H1 (cell line): ENCODE measurements at regions not wholly inside any gene's neighbourhood (a gene's known extent, or its start where the extent isn't known, plus 50 kb on each side); places are given as distances from the start of the nearest gene placed in this dataset.

ENCODE experiments used
- CTCF ChIA-PET: fragments of 300-600 bp; sonication (Branson Sonifier 250); formaldehyde crosslinking; loops from one replicate; lab custom pipeline; 2021; ENCODE audit not compliant: partially characterized antibody; lab: Charles Lee
- POLR2A ChIA-PET: fragments of 300-600 bp; sonication (Branson Sonifier 250); formaldehyde crosslinking; loops from one replicate; lab custom pipeline; 2021; ENCODE audit warnings: inconsistent platforms; ENCODE audit not compliant: partially characterized antibody; lab: Charles Lee
- DNase-seq, 2 experiments: peaks; one replicate each; pipeline versions ENCODE4 v3.0.0 to v3.0.0-alpha.2; 2010 to 2022; ENCODE audit warnings: low spot score in 2 of 2, low read depth in 1 of 2, mixed read lengths in 1 of 2
- FAIRE-seq: peaks from 2 replicates; lab custom pipeline; 2011; peaks lifted over from hg19 to GRCh38; lab: Jason Lieb, UNC
- H2AFZ ChIP-seq: 2 replicates; pipeline ENCODE4 v1.8.1; 2012; ENCODE audit warnings: low read length, inconsistent platforms
- H2AK5ac ChIP-seq: 2 replicates; pipeline ENCODE4 v1.6.1; 2013; ENCODE audit warnings: low read depth, low read length
- H2BK120ac ChIP-seq: replicated peaks from 2 replicates; pipeline ENCODE3; 2013; ENCODE audit warnings: low read depth, low read length, inconsistent platforms
- H2BK12ac ChIP-seq: 2 replicates; pipeline ENCODE4 v1.6.1; 2013; ENCODE audit warnings: low read depth, low read length
- H2BK15ac ChIP-seq: 2 replicates; pipeline ENCODE4 v1.6.1; 2013; ENCODE audit warnings: low read length
- H2BK20ac ChIP-seq: 2 replicates; pipeline ENCODE4 v1.6.1; 2013; ENCODE audit warnings: low read length
- H2BK5ac ChIP-seq: 2 replicates; pipeline ENCODE4 v1.6.1; 2013; ENCODE audit warnings: low read depth, low read length
- H3K14ac ChIP-seq: 2 replicates; pipeline ENCODE4 v1.6.1; 2013; ENCODE audit warnings: inconsistent platforms; ENCODE audit not compliant: insufficient read length
- H3K18ac ChIP-seq: 2 replicates; pipeline ENCODE4 v1.6.1; 2013; ENCODE audit warnings: low read length; ENCODE audit errors: extremely low read depth
- H3K23ac ChIP-seq: 2 replicates; pipeline ENCODE4 v1.6.1; 2013; ENCODE audit warnings: inconsistent platforms; ENCODE audit not compliant: insufficient read length
- H3K23me2 ChIP-seq: 2 replicates; pipeline ENCODE4 v1.6.1; 2013; ENCODE audit warnings: low read depth, low read length
- H3K27ac ChIP-seq: 2 replicates; pipeline ENCODE4 v1.6.1; 2011; ENCODE audit warnings: low read depth, low read length, inconsistent platforms
- H3K27me3 ChIP-seq, 4 experiments: replicated peaks in 1 of 4; 1 replicate in 1 of 4; 2 replicates in 3 of 4; pipeline versions ENCODE4 v1.6.1 to v1.8.1; 2011 to 2013; ENCODE audit warnings: low read length in 3 of 4, mild to moderate bottlenecking in 3 of 4, inconsistent platforms in 2 of 4, mixed read lengths in 2 of 4, moderate library complexity in 1 of 4; ENCODE audit not compliant: control insufficient read depth in 3 of 4, insufficient read depth in 3 of 4; ENCODE audit errors: extremely low read depth in 1 of 4
- H3K36me3 ChIP-seq, 4 experiments: 2 replicates each; pipeline versions ENCODE4 v1.6.1 to v1.8.1; 2011 to 2013; ENCODE audit warnings: mild to moderate bottlenecking in 4 of 4, low read length in 3 of 4, moderate library complexity in 2 of 4, control low read depth in 1 of 4, inconsistent platforms in 1 of 4; ENCODE audit not compliant: insufficient read depth in 4 of 4, control insufficient read depth in 2 of 4
- H3K4ac ChIP-seq: replicated peaks from 2 replicates; pipeline ENCODE3; 2013; ENCODE audit warnings: low read length, low read depth, mixed read lengths, inconsistent platforms; ENCODE audit not compliant: insufficient read length
- H3K4me1 ChIP-seq, 4 experiments: replicated peaks in 1 of 4; 1 replicate in 1 of 4; 2 replicates in 3 of 4; pipeline versions ENCODE4 v1.6.1 to v1.8.1; 2011 to 2013; ENCODE audit warnings: low read length in 3 of 4, inconsistent platforms in 2 of 4, mixed read lengths in 1 of 4; ENCODE audit not compliant: insufficient read depth in 4 of 4, control insufficient read depth in 3 of 4
- H3K4me2 ChIP-seq, 2 experiments: 2 replicates each; pipeline versions ENCODE4 v1.6.1 to v1.8.1; 2011 to 2013; ENCODE audit warnings: low read depth in 2 of 2, low read length in 2 of 2, control low read depth in 1 of 2, inconsistent platforms in 1 of 2, mild to moderate bottlenecking in 1 of 2; ENCODE audit not compliant: insufficient read depth in 1 of 2
- H3K4me3 ChIP-seq, 4 experiments: fragments of 200-600, 300-600 bp in 1 of 4; sonication (generic), shearing (Covaris generic), sonication (Bioruptor Twin) in 1 of 4; 2 replicates each; pipeline versions ENCODE4 v1.5.1 to v1.8.1; 2011 to 2016; ENCODE audit warnings: low read length in 4 of 4, low read depth in 3 of 4, control low read depth in 2 of 4, inconsistent platforms in 2 of 4, mild to moderate bottlenecking in 2 of 4, mixed read lengths in 1 of 4, moderate library complexity in 1 of 4; ENCODE audit not compliant: insufficient read depth in 2 of 4; ENCODE audit errors: extremely low read depth in 1 of 4
- H3K56ac ChIP-seq: replicated peaks from 2 replicates; pipeline ENCODE3; 2013; ENCODE audit warnings: low read depth, mild to moderate bottlenecking, mixed read lengths, low read length, inconsistent platforms; ENCODE audit not compliant: insufficient read length
- H3K79me1 ChIP-seq: 2 replicates; pipeline ENCODE4 v1.6.1; 2013; ENCODE audit warnings: low read depth, low read length, control low read depth
- H3K79me2 ChIP-seq, 2 experiments: 2 replicates each; pipeline versions ENCODE4 v1.6.1 to v1.8.1; 2012 to 2013; ENCODE audit warnings: low read length in 2 of 2, mild to moderate bottlenecking in 2 of 2, inconsistent platforms in 1 of 2; ENCODE audit not compliant: insufficient read depth in 2 of 2, control insufficient read depth in 1 of 2
- H3K9ac ChIP-seq, 4 experiments: replicated peaks in 1 of 4; 1 replicate in 1 of 4; 2 replicates in 3 of 4; pipeline versions ENCODE4 v1.6.1 to v1.8.1; 2011 to 2013; ENCODE audit warnings: low read depth in 3 of 4, low read length in 3 of 4, control low read depth in 2 of 4, mild to moderate bottlenecking in 2 of 4, moderate library complexity in 2 of 4, inconsistent platforms in 1 of 4; ENCODE audit errors: extremely low read depth in 1 of 4
- H3K9me3 ChIP-seq, 2 experiments: 2 replicates each; pipeline versions ENCODE4 v1.6.1 to v1.8.1; 2012 to 2013; ENCODE audit warnings: mild to moderate bottlenecking in 2 of 2, moderate library complexity in 2 of 2, control low read depth in 1 of 2, inconsistent platforms in 1 of 2, low read depth in 1 of 2, low read length in 1 of 2, mixed read lengths in 1 of 2; ENCODE audit not compliant: insufficient read depth in 2 of 2
- H4K20me1 ChIP-seq, 2 experiments: replicated peaks in 1 of 2; 2 replicates each; pipeline versions ENCODE3 to v1.8.1; 2011 to 2013; ENCODE audit warnings: inconsistent platforms in 2 of 2, low read length in 2 of 2, mild to moderate bottlenecking in 1 of 2; ENCODE audit not compliant: insufficient read depth in 2 of 2, control insufficient read depth in 1 of 2
- H4K5ac ChIP-seq: 2 replicates; pipeline ENCODE4 v1.6.1; 2013; ENCODE audit warnings: low read length, low read depth, mixed read lengths, inconsistent platforms; ENCODE audit not compliant: insufficient read length
- H4K8ac ChIP-seq: 2 replicates; pipeline ENCODE4 v1.8.0; 2013; ENCODE audit warnings: mild to moderate bottlenecking, moderate library complexity, low read length, inconsistent platforms; ENCODE audit not compliant: insufficient read depth; ENCODE audit errors: extremely low read depth
- H4K91ac ChIP-seq: replicated peaks from 2 replicates; pipeline ENCODE3; 2013; ENCODE audit warnings: low read length, mixed read lengths, inconsistent platforms; ENCODE audit not compliant: insufficient read length
- KDM4A ChIP-seq: IDR thresholded peaks from one replicate; pipeline ENCODE4 v1.7.1; 2012; ENCODE audit warnings: low read depth, mild to moderate bottlenecking, moderate library complexity, low read length, inconsistent platforms; ENCODE audit not compliant: severe bottlenecking
- POLR2A ChIP-seq, 2 experiments: IDR thresholded peaks; 1 replicate in 1 of 2; 2 replicates in 1 of 2; pipeline ENCODE4 v1.6.1; 2011; ENCODE audit warnings: low read depth in 2 of 2, low read length in 2 of 2, mild to moderate bottlenecking in 2 of 2; ENCODE audit errors: control extremely low read depth in 1 of 2
- WGBS, 2 experiments: shearing (Covaris generic) in 1 of 2; methylation state at CpG; one replicate each; pipeline versions ENCODE4 v1.1.6 to v1.1.7; 2013 to 2015; ENCODE audit warnings: low lambda C conversion rate in 2 of 2, mixed read lengths in 2 of 2, inconsistent platforms in 1 of 2, low coverage in 1 of 2, missing lambda C conversion rate in 1 of 2; ENCODE audit not compliant: insufficient replicate concordance in 2 of 2, insufficient coverage in 1 of 2, insufficient read length in 1 of 2; ENCODE audit errors: extremely low coverage in 1 of 2, missing lambda C conversion rate in 1 of 2; 5-methylcytosine and 5-hydroxymethylcytosine counted together

DNA sequence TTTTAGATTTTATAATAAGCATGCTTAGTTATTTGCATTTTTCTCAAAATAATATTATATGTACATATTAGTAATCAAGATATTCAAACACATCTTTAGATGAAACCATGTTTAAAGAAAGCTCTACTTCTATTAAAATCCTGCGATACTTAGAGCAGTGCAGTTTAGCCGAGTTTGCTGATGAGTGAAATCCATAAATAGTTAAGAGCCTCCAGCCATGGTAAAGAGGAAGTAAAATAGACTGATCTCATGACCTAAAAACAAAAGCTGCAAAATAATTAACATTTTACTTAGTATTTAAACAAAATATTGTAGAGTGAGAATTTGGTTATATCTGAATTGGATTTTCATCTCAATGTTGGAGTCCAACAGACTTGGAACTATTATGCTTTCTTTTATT lies 147.4 kb upstream of the NRIP1 start:
- no peak overlapping the region for H3K4me2 ChIP-seq
- H2BK12ac ChIP-seq: no peak overlapping the region
- POLR2A ChIA-PET: no interaction called here
- no peaks in the 10 kb centered on the region for H3K79me2 ChIP-seq
- no peak overlapping the region for H4K8ac ChIP-seq
- H3K36me3 ChIP-seq: no peaks in the 10 kb centered on the region; a peak in 1 of 8 replicates
- DNase-seq (no peak), FAIRE-seq (no peak)
- H3K18ac ChIP-seq: no peak overlapping the region
- no peak overlapping the region for H3K56ac ChIP-seq
- no peak overlapping the region for H3K4ac ChIP-seq
- WGBS, 2 experiments: 95% methylated on average over 2 of the region's 2 CpGs; no CpG with 5 or more reads in 1 of the 2 experiments
- no peak overlapping the region for H2AFZ ChIP-seq
- H2AK5ac ChIP-seq: no peak overlapping the region
- H3K4me1 ChIP-seq: no peaks in the 10 kb centered on the region
- H2BK15ac ChIP-seq: no peak overlapping the region
- H2BK120ac ChIP-seq: no peak overlapping the region
- no peak overlapping the region for H2BK20ac ChIP-seq
- H3K14ac ChIP-seq: no peak overlapping the region
- H3K27ac ChIP-seq: no peak overlapping the region
- H3K9me3 ChIP-seq: no peaks in the 10 kb centered on the region
- no peaks in the 10 kb centered on the region for H4K20me1 ChIP-seq
- H4K91ac ChIP-seq: no peak overlapping the region
- no peaks in the 10 kb centered on the region for H3K23me2 ChIP-seq
- no peak overlapping the region for H3K9ac ChIP-seq
- H2BK5ac ChIP-seq: no peak overlapping the region
- H3K27me3 ChIP-seq: no peaks in the 10 kb centered on the region
- H3K79me1 ChIP-seq: no peaks in the 10 kb centered on the region
- CTCF ChIA-PET: no interaction called here
- H4K5ac ChIP-seq: no peak overlapping the region
- H3K4me3 ChIP-seq: no peak overlapping the region
- H3K23ac ChIP-seq: no peak overlapping the region
- TF ChIP-seq POLR2A (IDR thresholded peaks at IDR 0.05; ENCODE audit: control extremely low read depth in 1 of 2, low read depth in 2 of 2, low read length in 2 of 2): no peak
- TF ChIP-seq KDM4A: no peak
